Thyroid gland (tissue), 4 donors: ENCODE measurements at regions not wholly inside any gene's neighbourhood (a gene's known extent, or its start where the extent isn't known, plus 50 kb on each side); places are given as distances from the start of the nearest gene placed in this dataset.

Experiments
- DNase-seq, 2 donors: peaks; one replicate each; pipeline ENCODE4 v3.0.0-alpha.2; 2019
- H3K27ac ChIP-seq, 3 donors: fragments of 200-600 bp; sonication (generic); 1 replicate in 2 of 3; 2 replicates in 1 of 3; pipeline ENCODE4 v1.5.1; 2016 to 2019; ENCODE audit warnings: mild to moderate bottlenecking in 1 of 3, moderate library complexity in 1 of 3
- H3K27me3 ChIP-seq: fragments of 200-600 bp; sonication (generic); one replicate; pipeline ENCODE4 v1.5.1; 2019
- H3K36me3 ChIP-seq, 2 donors: fragments of 200-600 bp; sonication (generic); one replicate each; pipeline ENCODE4 v1.5.1; 2016 to 2019
- H3K4me1 ChIP-seq, 2 donors: fragments of 200-600 bp; sonication (generic); one replicate each; pipeline ENCODE4 v1.5.1; 2017 to 2019
- H3K4me3 ChIP-seq, 3 donors: fragments of 200-600 bp; sonication (generic); replicated peaks in 1 of 3; 1 replicate in 2 of 3; 2 replicates in 1 of 3; pipeline ENCODE4 v1.5.1; 2016; ENCODE audit warnings: mild to moderate bottlenecking in 1 of 3
- H3K9me3 ChIP-seq: fragments of 200-600 bp; sonication (generic); one replicate; pipeline ENCODE4 v1.5.1; 2017
- POLR2A ChIP-seq, 2 donors: fragments of 450-650 bp; IDR thresholded peaks; one replicate each; pipeline ENCODE4 v1.6.1; 2017; ENCODE audit warnings: antibody characterized with exemption in 2 of 2, mild to moderate bottlenecking in 2 of 2, moderate library complexity in 1 of 2
- WGBS, 2 donors: methylation state at CpG; one replicate each; pipeline ENCODE4 v1.1.5; 2017; 5-methylcytosine and 5-hydroxymethylcytosine counted together
- intact Hi-C: fragments of 100-400 bp; cut with DNase I; formaldehyde crosslinking; loops from one replicate; pipeline ENCODE4 v1.15.1; 2023
- TF ChIP-seq, protein P1 (sequence below), 6 experiments: fragments of 200-600 bp in 3 of 6; fragments of 450-650 bp in 3 of 6; sonication (generic) in 3 of 6; IDR thresholded peaks; one replicate each; pipeline ENCODE4 v1.5.1; 2016 to 2019; ENCODE audit warnings: antibody characterized with exemption in 6 of 6, mild to moderate bottlenecking in 2 of 6, inconsistent platforms in 1 of 6, moderate library complexity in 1 of 6

DNA sequence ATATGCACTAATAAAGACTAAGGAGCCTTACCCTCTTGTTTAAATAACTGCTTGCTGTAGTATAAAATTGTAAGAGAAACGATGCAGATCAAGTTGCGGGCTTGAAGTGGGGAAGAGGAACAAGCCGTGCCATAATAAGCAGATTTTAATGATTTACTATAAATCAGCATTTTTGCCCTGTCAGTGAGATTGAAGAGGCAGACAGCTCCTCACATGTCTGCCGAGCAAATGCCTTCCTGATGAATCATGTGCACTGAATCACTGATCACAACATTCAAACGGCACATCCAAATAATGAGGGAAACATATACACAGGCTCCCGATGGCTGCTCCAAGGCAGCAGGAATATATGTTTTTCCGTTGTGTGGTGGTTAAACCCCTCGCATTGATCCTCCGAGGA lies 282.9 kb downstream of the TSHZ3 start:
- intact Hi-C loops = no loop called here
- peak; percentile 30 to 32 for DNase-seq
- 62 to 77% methylated on average over 9 of the region's 9 CpGs for WGBS, 2 donors

DNA sequence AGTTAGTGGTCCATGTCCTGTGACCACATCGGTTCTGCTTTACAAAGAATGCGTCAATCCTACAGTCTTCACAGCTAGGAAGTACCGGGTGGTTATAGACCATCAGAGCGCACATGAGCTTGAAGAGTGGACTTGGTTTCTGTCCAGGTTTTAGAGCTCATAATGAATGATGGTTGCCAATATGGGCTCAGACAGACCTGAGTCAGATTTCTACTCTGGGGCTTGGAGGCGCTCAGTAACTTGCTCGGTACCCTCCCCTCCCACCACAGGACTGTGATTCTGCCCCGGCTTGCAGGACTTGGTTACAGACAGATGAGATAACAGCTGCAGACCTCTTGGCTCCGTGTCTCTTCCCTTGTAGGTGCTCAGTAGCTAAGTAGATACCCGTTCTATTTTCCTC lies 284.7 kb downstream of the TSHZ3 start:
- WGBS, 2 donors = 30 to 43% methylated on average over 9 of the region's 9 CpGs
- intact Hi-C loops = no loop called here
- peaks cover 44 to 48% of the 10 kb centered on the region in 2 donors for H3K4me1 ChIP-seq
- TF ChIP-seq, protein P1, sequence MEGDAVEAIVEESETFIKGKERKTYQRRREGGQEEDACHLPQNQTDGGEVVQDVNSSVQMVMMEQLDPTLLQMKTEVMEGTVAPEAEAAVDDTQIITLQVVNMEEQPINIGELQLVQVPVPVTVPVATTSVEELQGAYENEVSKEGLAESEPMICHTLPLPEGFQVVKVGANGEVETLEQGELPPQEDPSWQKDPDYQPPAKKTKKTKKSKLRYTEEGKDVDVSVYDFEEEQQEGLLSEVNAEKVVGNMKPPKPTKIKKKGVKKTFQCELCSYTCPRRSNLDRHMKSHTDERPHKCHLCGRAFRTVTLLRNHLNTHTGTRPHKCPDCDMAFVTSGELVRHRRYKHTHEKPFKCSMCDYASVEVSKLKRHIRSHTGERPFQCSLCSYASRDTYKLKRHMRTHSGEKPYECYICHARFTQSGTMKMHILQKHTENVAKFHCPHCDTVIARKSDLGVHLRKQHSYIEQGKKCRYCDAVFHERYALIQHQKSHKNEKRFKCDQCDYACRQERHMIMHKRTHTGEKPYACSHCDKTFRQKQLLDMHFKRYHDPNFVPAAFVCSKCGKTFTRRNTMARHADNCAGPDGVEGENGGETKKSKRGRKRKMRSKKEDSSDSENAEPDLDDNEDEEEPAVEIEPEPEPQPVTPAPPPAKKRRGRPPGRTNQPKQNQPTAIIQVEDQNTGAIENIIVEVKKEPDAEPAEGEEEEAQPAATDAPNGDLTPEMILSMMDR (IDR thresholded peaks at IDR 0.05) = no peak
- TF ChIP-seq POLR2A (IDR thresholded peaks at IDR 0.05) = peak in 1 of 2 donors; percentile 43
- peak; percentile 55 to 58 for DNase-seq
- H3K27ac ChIP-seq = peak overlapping the region; percentile 70 to 98 (median 85)
- H3K36me3 ChIP-seq = no peaks in the 10 kb centered on the region
- H3K9me3 ChIP-seq = no peaks in the 10 kb centered on the region
- no peak overlapping the region for H3K4me3 ChIP-seq
- no peaks in the 10 kb centered on the region for H3K27me3 ChIP-seq

More for the DNA sequence above, 282.9 kb downstream of the TSHZ3 start:
- Histone ChIP-seq H3K9me3 (no peaks in the 10 kb centered on the region), H3K27ac (peak overlapping the region; percentile 34 to 98 (median 85)), H3K4me3 (no peak overlapping the region), H3K27me3 (no peaks in the 10 kb centered on the region), H3K4me1 (peaks cover 53 to 61% of the 10 kb centered on the region in 2 donors), H3K36me3 (no peaks in the 10 kb centered on the region)
- no peak for TF ChIP-seq POLR2A (IDR thresholded peaks at IDR 0.05)
- TF ChIP-seq, protein P1 (IDR thresholded peaks at IDR 0.05) = no peak

DNA sequence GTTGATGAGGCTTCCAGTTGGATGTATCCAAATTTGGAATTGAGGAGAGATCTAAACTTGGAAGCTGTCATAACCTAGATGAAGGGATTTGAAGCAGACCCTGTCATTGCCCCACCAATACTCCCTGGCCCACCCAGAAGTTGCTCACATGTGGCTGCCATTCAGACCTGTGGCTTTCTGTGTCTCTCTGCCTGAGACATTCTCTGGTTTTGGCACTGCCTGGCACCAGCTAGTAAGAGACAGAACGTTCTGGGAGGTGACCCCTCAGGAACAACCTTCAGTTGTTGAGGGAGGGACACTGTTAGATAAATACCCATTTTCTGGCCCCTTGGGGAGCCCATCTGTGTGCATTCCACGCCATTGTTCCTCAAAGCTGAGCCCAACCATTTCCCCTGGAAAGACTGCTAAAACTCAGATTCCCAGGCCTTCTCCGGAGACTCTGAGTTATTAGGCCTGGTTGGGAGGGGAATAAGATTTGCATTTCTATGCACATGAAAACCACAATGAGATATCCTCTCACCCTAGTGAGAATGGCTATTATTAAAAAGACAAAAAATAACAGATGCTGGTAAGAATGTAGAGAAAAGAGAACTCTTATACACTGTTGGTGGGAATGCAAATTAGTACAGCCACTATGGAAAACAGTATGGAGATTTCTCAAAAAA lies 290.4 kb downstream of the TSHZ3 start:
- 89 to 99% methylated on average over 3 of the region's 3 CpGs for WGBS, 2 donors
- peaks cover 2 to 5% of the 10 kb centered on the region in 2 donors for H3K4me1 ChIP-seq
- no peaks in the 10 kb centered on the region for H3K27me3 ChIP-seq
- DNase-seq = no peak
- no peak overlapping the region for H3K4me3 ChIP-seq
- no peaks in the 10 kb centered on the region for H3K36me3 ChIP-seq
- TF ChIP-seq, protein P1 (IDR thresholded peaks at IDR 0.05) = no peak
- TF ChIP-seq POLR2A (IDR thresholded peaks at IDR 0.05) = no peak
- no peak overlapping the region for H3K27ac ChIP-seq
- intact Hi-C loops = no loop called here
- H3K9me3 ChIP-seq = no peaks in the 10 kb centered on the region

DNA sequence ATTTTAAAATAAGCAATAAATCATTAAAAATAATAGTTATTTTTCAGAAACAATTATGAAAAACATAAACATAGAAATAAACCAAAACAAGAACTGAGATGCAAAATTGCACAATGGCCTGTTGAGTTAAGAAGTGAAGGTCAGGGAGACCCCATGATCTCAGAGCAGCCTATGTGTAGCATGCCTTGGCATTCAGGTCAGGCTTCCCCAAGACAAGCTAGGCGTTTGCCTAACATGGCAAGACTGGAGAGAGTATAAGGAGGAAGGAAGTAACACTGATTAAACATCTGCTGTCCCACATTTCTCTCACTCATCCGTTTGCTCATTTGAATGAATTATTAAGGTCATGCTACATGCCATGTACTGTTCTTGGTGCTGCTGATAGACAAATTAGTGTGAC lies 291.8 kb downstream of the TSHZ3 start:
- no peak for DNase-seq
- Histone ChIP-seq H3K4me3 (no peak overlapping the region), H3K27me3 (no peaks in the 10 kb centered on the region), H3K27ac (no peak overlapping the region), H3K4me1 (no peaks in the 10 kb centered on the region), H3K9me3 (no peaks in the 10 kb centered on the region), H3K36me3 (no peaks in the 10 kb centered on the region)
- TF ChIP-seq, protein P1 (IDR thresholded peaks at IDR 0.05) = no peak
- no peak for TF ChIP-seq POLR2A (IDR thresholded peaks at IDR 0.05)
- 67 to 83% methylated on average over 2 of the region's 2 CpGs for WGBS, 2 donors
- intact Hi-C loops = no loop called here

DNA sequence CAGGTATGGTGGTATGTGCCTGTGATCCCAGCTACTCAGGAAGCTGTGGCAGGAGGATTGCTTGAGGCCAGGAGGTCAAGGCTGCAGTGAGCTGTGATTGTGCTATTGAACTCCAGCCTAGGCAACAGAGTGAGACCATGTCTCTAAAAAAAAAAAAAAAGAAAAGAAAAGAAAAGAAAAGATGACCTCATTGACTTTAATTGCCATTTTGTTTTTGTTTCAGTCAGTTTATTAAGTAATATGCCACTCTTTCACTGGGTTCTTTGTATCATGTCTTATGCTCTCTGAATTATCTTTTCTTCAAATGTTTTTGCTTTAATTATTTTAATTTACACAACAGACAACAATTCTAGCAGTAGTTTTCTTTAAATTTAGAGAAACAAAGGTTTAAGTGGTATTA lies 293.8 kb downstream of the TSHZ3 start:
- Histone ChIP-seq H3K4me1 (no peaks in the 10 kb centered on the region), H3K36me3 (no peaks in the 10 kb centered on the region), H3K9me3 (no peaks in the 10 kb centered on the region), H3K4me3 (no peak overlapping the region), H3K27ac (no peak overlapping the region), H3K27me3 (no peaks in the 10 kb centered on the region)
- no peak for DNase-seq
- TF ChIP-seq, protein P1 (IDR thresholded peaks at IDR 0.05) = no peak
- TF ChIP-seq POLR2A (IDR thresholded peaks at IDR 0.05) = no peak
- intact Hi-C loops = no loop called here
